ENCODE measurements at regions not wholly inside any gene's neighbourhood (a gene's known extent, or its start where the extent isn't known, plus 50 kb on each side); places are given as distances from the start of the nearest gene placed in this dataset.

DNA sequence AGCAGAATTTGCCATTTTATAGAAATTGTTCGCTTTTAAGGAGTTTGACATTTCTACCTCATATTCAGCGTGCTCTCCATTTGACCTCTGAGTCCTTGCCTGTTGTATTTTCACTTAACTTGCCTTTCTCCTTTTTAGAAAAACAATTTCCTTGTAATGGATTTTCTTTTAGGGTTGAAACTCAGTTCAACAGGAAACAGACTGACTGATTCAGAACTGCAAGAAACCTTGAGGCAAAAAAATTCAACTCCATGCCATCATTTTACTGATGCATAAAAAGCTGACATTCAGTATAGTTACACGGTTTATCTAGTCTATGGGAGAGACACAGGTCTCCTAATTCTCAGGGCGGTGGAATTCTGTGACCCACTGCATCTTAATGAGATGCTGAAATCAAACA lies 59.8 kb downstream of the MRPS30 start:
- TF ChIP-seq, protein P1, sequence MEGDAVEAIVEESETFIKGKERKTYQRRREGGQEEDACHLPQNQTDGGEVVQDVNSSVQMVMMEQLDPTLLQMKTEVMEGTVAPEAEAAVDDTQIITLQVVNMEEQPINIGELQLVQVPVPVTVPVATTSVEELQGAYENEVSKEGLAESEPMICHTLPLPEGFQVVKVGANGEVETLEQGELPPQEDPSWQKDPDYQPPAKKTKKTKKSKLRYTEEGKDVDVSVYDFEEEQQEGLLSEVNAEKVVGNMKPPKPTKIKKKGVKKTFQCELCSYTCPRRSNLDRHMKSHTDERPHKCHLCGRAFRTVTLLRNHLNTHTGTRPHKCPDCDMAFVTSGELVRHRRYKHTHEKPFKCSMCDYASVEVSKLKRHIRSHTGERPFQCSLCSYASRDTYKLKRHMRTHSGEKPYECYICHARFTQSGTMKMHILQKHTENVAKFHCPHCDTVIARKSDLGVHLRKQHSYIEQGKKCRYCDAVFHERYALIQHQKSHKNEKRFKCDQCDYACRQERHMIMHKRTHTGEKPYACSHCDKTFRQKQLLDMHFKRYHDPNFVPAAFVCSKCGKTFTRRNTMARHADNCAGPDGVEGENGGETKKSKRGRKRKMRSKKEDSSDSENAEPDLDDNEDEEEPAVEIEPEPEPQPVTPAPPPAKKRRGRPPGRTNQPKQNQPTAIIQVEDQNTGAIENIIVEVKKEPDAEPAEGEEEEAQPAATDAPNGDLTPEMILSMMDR (IDR thresholded peaks at IDR 0.05; ENCODE audit: low read depth, low read length, missing control alignments): no peak
- no peak for DNase-seq (ENCODE audit: low read depth)

DNA sequence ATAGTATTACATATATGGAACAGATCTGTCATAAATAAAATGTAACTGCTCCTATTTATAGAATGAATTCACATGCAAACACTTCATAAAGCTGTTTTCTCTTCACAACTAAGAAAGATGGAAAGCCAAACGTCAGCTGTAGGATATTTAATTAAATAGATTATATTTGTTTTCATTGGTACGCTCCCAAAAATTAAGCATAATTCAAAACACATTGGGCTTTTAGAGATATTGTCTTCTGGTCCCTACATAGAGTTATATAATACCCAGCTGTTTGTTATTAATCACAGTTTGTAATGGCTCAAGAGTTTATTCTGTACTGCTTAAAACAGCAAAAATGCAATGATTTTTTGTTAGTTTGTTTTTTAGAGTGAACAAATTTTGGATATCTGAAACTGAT lies 61.2 kb downstream of the MRPS30 start:
- H3K4me3 ChIP-seq (ENCODE audit: low read depth, low read length): no peak overlapping the region
- no peak for DNase-seq (ENCODE audit: low read depth)
- TF ChIP-seq, protein P1 (IDR thresholded peaks at IDR 0.05; ENCODE audit: low read depth, low read length, missing control alignments): no peak

More for the DNA sequence above, 59.8 kb downstream of the MRPS30 start:
- no peak overlapping the region for H3K4me3 ChIP-seq (ENCODE audit: low read depth, low read length)

DNA sequence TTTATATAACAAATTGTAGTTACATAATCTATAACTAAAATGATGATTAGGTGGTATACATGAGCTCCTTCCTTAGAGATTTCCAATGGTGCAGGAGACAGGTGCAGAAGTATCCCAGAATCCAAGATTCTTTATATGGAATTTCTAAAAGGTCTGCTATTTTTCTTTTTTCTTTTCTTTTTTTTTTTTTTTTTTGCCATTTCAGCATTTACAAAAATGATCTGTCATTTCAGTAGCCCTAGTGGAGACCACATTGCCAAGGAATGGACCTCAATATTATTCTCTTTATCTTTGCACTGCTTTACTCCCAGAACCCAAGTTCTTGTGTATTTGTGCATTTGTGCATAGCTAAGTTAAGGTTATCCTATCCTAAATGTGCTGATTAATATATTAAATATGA lies 61.7 kb downstream of the MRPS30 start:
- no peak overlapping the region for H3K4me3 ChIP-seq (ENCODE audit: low read depth, low read length)
- TF ChIP-seq, protein P1 (IDR thresholded peaks at IDR 0.05; ENCODE audit: low read depth, low read length, missing control alignments): no peak
- no peak for DNase-seq (ENCODE audit: low read depth)

DNA sequence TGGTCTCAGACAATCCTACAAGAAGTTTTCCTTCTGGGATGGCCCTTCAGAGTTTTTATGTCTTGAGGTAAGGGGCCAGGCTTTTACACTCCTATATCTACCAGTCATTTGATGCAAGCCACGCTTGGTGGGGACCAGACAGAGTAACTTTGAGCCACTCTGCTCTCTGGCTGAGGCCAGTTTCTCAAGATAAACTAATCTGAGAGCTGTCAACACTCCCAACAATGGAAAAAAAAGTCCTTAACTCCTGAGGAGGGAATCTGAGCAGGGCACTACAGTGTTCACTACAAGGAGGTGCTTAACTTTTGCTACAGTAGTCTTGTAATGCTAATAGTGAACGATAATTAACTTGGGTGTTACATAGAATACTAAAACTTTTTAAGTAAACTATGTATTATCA lies 62.7 kb downstream of the MRPS30 start:
- no peak overlapping the region for H3K4me3 ChIP-seq (ENCODE audit: low read depth, low read length)
- no peak for DNase-seq (ENCODE audit: low read depth)
- TF ChIP-seq, protein P1 (IDR thresholded peaks at IDR 0.05; ENCODE audit: low read depth, low read length, missing control alignments): no peak

DNA sequence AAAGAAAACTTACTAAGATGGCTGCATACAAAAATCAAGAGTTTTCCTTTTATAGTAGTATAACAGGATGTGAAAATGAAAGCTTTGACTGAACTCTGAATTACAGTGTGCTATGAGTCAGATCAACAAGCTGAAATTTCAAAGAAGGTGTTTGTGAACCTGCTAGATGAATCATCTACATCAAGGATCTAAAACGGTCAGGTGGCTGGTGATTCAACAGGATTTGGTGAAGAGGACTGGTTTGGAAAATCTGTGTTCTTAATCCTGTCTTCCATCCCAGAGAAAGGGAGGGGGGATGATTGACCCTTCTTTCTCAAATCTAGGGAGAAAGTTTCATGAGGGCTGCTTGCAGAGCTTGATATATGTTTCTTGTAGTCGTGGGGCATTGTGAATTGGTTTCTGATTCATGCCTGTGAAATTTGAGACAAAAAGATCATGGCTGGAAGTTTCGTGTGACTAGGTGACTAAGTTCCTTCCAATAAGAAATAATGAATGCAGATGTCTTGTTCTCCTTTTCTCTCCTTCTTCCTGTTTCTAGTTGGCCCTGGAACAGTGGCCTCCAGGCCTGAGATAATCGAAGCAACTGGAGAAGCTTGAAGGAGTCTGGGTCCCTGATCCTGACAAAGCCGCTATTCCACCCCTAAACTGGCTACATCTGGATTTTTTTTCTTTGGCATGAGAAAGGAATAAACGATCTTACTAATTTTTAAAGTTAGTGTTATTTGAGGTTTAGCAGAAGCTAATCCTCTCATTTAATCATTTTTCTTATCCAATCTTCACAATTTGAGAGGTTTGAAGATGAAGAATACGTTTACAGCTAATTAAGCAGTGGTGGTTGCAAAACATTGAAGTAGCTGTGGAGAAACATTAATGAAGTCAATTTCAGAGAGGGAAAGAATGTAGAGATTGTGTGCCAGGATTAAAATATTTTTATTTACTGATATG lies 67.2 kb downstream of the MRPS30 start:
- TF ChIP-seq, protein P1 (IDR thresholded peaks at IDR 0.05; ENCODE audit: low read depth, low read length, missing control alignments): no peak
- peak; percentile 59 for DNase-seq (ENCODE audit: low read depth)
- no peak overlapping the region for H3K4me3 ChIP-seq (ENCODE audit: low read depth, low read length)

DNA sequence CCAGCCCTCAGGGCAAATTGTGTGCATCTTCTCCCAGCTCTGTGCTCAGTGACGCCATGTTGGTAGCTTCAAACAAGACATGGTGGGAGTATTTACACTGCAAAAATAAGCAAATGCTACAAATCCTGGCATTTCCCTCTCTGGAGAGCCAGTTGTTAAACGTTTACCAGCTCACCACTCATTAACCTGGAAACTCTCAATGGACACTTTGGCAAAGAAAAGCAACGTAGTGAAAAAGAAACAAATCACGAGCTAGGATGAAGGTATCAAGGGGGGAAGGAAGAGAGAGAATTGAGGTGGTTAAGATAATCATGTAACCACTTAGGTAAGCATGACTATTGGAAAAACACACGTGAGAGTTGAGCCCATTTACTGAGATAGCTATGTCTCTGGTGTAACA lies 72.5 kb downstream of the MRPS30 start:
- DNase-seq (ENCODE audit: low read depth): no peak
- TF ChIP-seq, protein P1 (IDR thresholded peaks at IDR 0.05; ENCODE audit: low read depth, low read length, missing control alignments): no peak
- no peak overlapping the region for H3K4me3 ChIP-seq (ENCODE audit: low read depth, low read length)

DNA sequence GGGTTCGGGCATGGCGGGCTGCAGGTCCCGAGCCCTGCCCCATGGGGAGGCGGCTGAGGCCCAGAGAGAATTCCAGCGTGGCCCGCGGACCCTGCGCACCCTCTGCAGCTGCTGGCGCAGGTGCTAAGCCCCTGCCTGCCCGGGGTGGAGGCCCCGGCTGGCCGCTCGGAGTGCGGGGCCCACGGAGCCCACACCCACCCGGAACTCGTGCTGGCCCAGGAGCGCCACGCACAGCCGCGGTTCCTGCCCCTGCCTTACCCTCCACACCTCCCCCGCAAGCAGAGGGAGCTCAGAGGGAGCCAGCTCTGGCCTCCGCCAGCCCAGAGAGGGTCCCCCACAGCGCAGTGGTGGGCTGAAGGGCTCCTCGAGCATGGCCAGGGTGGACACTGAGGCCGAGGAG lies 75.3 kb downstream of the MRPS30 start:
- TF ChIP-seq, protein P1 (IDR thresholded peaks at IDR 0.05; ENCODE audit: low read depth, low read length, missing control alignments): no peak
- no peak for DNase-seq (ENCODE audit: low read depth)
- no peak overlapping the region for H3K4me3 ChIP-seq (ENCODE audit: low read depth, low read length)

Data from GM12864 (cell line).